H1 (cell line): ENCODE measurements at regions not wholly inside any gene's neighbourhood (a gene's known extent, or its start where the extent isn't known, plus 50 kb on each side); places are given as distances from the start of the nearest gene placed in this dataset.

ENCODE experiments used
- CTCF ChIA-PET: fragments of 300-600 bp; sonication (Branson Sonifier 250); formaldehyde crosslinking; loops from one replicate; lab custom pipeline; 2021; ENCODE audit not compliant: partially characterized antibody; lab: Charles Lee
- POLR2A ChIA-PET: fragments of 300-600 bp; sonication (Branson Sonifier 250); formaldehyde crosslinking; loops from one replicate; lab custom pipeline; 2021; ENCODE audit warnings: inconsistent platforms; ENCODE audit not compliant: partially characterized antibody; lab: Charles Lee
- DNase-seq, 2 experiments: peaks; one replicate each; pipeline versions ENCODE4 v3.0.0 to v3.0.0-alpha.2; 2010 to 2022; ENCODE audit warnings: low spot score in 2 of 2, low read depth in 1 of 2, mixed read lengths in 1 of 2
- FAIRE-seq: peaks from 2 replicates; lab custom pipeline; 2011; peaks lifted over from hg19 to GRCh38; lab: Jason Lieb, UNC
- H2AFZ ChIP-seq: 2 replicates; pipeline ENCODE4 v1.8.1; 2012; ENCODE audit warnings: low read length, inconsistent platforms
- H2AK5ac ChIP-seq: 2 replicates; pipeline ENCODE4 v1.6.1; 2013; ENCODE audit warnings: low read depth, low read length
- H2BK120ac ChIP-seq: replicated peaks from 2 replicates; pipeline ENCODE3; 2013; ENCODE audit warnings: low read depth, low read length, inconsistent platforms
- H2BK12ac ChIP-seq: 2 replicates; pipeline ENCODE4 v1.6.1; 2013; ENCODE audit warnings: low read depth, low read length
- H2BK15ac ChIP-seq: 2 replicates; pipeline ENCODE4 v1.6.1; 2013; ENCODE audit warnings: low read length
- H2BK20ac ChIP-seq: 2 replicates; pipeline ENCODE4 v1.6.1; 2013; ENCODE audit warnings: low read length
- H2BK5ac ChIP-seq: 2 replicates; pipeline ENCODE4 v1.6.1; 2013; ENCODE audit warnings: low read depth, low read length
- H3K14ac ChIP-seq: 2 replicates; pipeline ENCODE4 v1.6.1; 2013; ENCODE audit warnings: inconsistent platforms; ENCODE audit not compliant: insufficient read length
- H3K18ac ChIP-seq: 2 replicates; pipeline ENCODE4 v1.6.1; 2013; ENCODE audit warnings: low read length; ENCODE audit errors: extremely low read depth
- H3K23ac ChIP-seq: 2 replicates; pipeline ENCODE4 v1.6.1; 2013; ENCODE audit warnings: inconsistent platforms; ENCODE audit not compliant: insufficient read length
- H3K23me2 ChIP-seq: 2 replicates; pipeline ENCODE4 v1.6.1; 2013; ENCODE audit warnings: low read depth, low read length
- H3K27ac ChIP-seq: 2 replicates; pipeline ENCODE4 v1.6.1; 2011; ENCODE audit warnings: low read depth, low read length, inconsistent platforms
- H3K27me3 ChIP-seq, 4 experiments: replicated peaks in 1 of 4; 1 replicate in 1 of 4; 2 replicates in 3 of 4; pipeline versions ENCODE4 v1.6.1 to v1.8.1; 2011 to 2013; ENCODE audit warnings: low read length in 3 of 4, mild to moderate bottlenecking in 3 of 4, inconsistent platforms in 2 of 4, mixed read lengths in 2 of 4, moderate library complexity in 1 of 4; ENCODE audit not compliant: control insufficient read depth in 3 of 4, insufficient read depth in 3 of 4; ENCODE audit errors: extremely low read depth in 1 of 4
- H3K36me3 ChIP-seq, 4 experiments: 2 replicates each; pipeline versions ENCODE4 v1.6.1 to v1.8.1; 2011 to 2013; ENCODE audit warnings: mild to moderate bottlenecking in 4 of 4, low read length in 3 of 4, moderate library complexity in 2 of 4, control low read depth in 1 of 4, inconsistent platforms in 1 of 4; ENCODE audit not compliant: insufficient read depth in 4 of 4, control insufficient read depth in 2 of 4
- H3K4ac ChIP-seq: replicated peaks from 2 replicates; pipeline ENCODE3; 2013; ENCODE audit warnings: low read length, low read depth, mixed read lengths, inconsistent platforms; ENCODE audit not compliant: insufficient read length
- H3K4me1 ChIP-seq, 4 experiments: replicated peaks in 1 of 4; 1 replicate in 1 of 4; 2 replicates in 3 of 4; pipeline versions ENCODE4 v1.6.1 to v1.8.1; 2011 to 2013; ENCODE audit warnings: low read length in 3 of 4, inconsistent platforms in 2 of 4, mixed read lengths in 1 of 4; ENCODE audit not compliant: insufficient read depth in 4 of 4, control insufficient read depth in 3 of 4
- H3K4me2 ChIP-seq, 2 experiments: 2 replicates each; pipeline versions ENCODE4 v1.6.1 to v1.8.1; 2011 to 2013; ENCODE audit warnings: low read depth in 2 of 2, low read length in 2 of 2, control low read depth in 1 of 2, inconsistent platforms in 1 of 2, mild to moderate bottlenecking in 1 of 2; ENCODE audit not compliant: insufficient read depth in 1 of 2
- H3K4me3 ChIP-seq, 4 experiments: fragments of 200-600, 300-600 bp in 1 of 4; sonication (generic), shearing (Covaris generic), sonication (Bioruptor Twin) in 1 of 4; 2 replicates each; pipeline versions ENCODE4 v1.5.1 to v1.8.1; 2011 to 2016; ENCODE audit warnings: low read length in 4 of 4, low read depth in 3 of 4, control low read depth in 2 of 4, inconsistent platforms in 2 of 4, mild to moderate bottlenecking in 2 of 4, mixed read lengths in 1 of 4, moderate library complexity in 1 of 4; ENCODE audit not compliant: insufficient read depth in 2 of 4; ENCODE audit errors: extremely low read depth in 1 of 4
- H3K56ac ChIP-seq: replicated peaks from 2 replicates; pipeline ENCODE3; 2013; ENCODE audit warnings: low read depth, mild to moderate bottlenecking, mixed read lengths, low read length, inconsistent platforms; ENCODE audit not compliant: insufficient read length
- H3K79me1 ChIP-seq: 2 replicates; pipeline ENCODE4 v1.6.1; 2013; ENCODE audit warnings: low read depth, low read length, control low read depth
- H3K79me2 ChIP-seq, 2 experiments: 2 replicates each; pipeline versions ENCODE4 v1.6.1 to v1.8.1; 2012 to 2013; ENCODE audit warnings: low read length in 2 of 2, mild to moderate bottlenecking in 2 of 2, inconsistent platforms in 1 of 2; ENCODE audit not compliant: insufficient read depth in 2 of 2, control insufficient read depth in 1 of 2
- H3K9ac ChIP-seq, 4 experiments: replicated peaks in 1 of 4; 1 replicate in 1 of 4; 2 replicates in 3 of 4; pipeline versions ENCODE4 v1.6.1 to v1.8.1; 2011 to 2013; ENCODE audit warnings: low read depth in 3 of 4, low read length in 3 of 4, control low read depth in 2 of 4, mild to moderate bottlenecking in 2 of 4, moderate library complexity in 2 of 4, inconsistent platforms in 1 of 4; ENCODE audit errors: extremely low read depth in 1 of 4
- H3K9me3 ChIP-seq, 2 experiments: 2 replicates each; pipeline versions ENCODE4 v1.6.1 to v1.8.1; 2012 to 2013; ENCODE audit warnings: mild to moderate bottlenecking in 2 of 2, moderate library complexity in 2 of 2, control low read depth in 1 of 2, inconsistent platforms in 1 of 2, low read depth in 1 of 2, low read length in 1 of 2, mixed read lengths in 1 of 2; ENCODE audit not compliant: insufficient read depth in 2 of 2
- H4K20me1 ChIP-seq, 2 experiments: replicated peaks in 1 of 2; 2 replicates each; pipeline versions ENCODE3 to v1.8.1; 2011 to 2013; ENCODE audit warnings: inconsistent platforms in 2 of 2, low read length in 2 of 2, mild to moderate bottlenecking in 1 of 2; ENCODE audit not compliant: insufficient read depth in 2 of 2, control insufficient read depth in 1 of 2
- H4K5ac ChIP-seq: 2 replicates; pipeline ENCODE4 v1.6.1; 2013; ENCODE audit warnings: low read length, low read depth, mixed read lengths, inconsistent platforms; ENCODE audit not compliant: insufficient read length
- H4K8ac ChIP-seq: 2 replicates; pipeline ENCODE4 v1.8.0; 2013; ENCODE audit warnings: mild to moderate bottlenecking, moderate library complexity, low read length, inconsistent platforms; ENCODE audit not compliant: insufficient read depth; ENCODE audit errors: extremely low read depth
- H4K91ac ChIP-seq: replicated peaks from 2 replicates; pipeline ENCODE3; 2013; ENCODE audit warnings: low read length, mixed read lengths, inconsistent platforms; ENCODE audit not compliant: insufficient read length
- RAD21 ChIP-seq, 2 experiments: IDR thresholded peaks in 1 of 2; conservative IDR thresholded peaks in 1 of 2; 2 replicates each; pipeline ENCODE4 v1.6.1; 2011; ENCODE audit warnings: low read depth in 2 of 2, low read length in 2 of 2, improper control_type of control experiment in 1 of 2, inconsistent platforms in 1 of 2, mild to moderate bottlenecking in 1 of 2, moderate library complexity in 1 of 2
- YY1 ChIP-seq: IDR thresholded peaks from 2 replicates; pipeline ENCODE4 v1.6.1; 2011; ENCODE audit warnings: low read depth, mild to moderate bottlenecking, low read length
- WGBS, 2 experiments: shearing (Covaris generic) in 1 of 2; methylation state at CpG; one replicate each; pipeline versions ENCODE4 v1.1.6 to v1.1.7; 2013 to 2015; ENCODE audit warnings: low lambda C conversion rate in 2 of 2, mixed read lengths in 2 of 2, inconsistent platforms in 1 of 2, low coverage in 1 of 2, missing lambda C conversion rate in 1 of 2; ENCODE audit not compliant: insufficient replicate concordance in 2 of 2, insufficient coverage in 1 of 2, insufficient read length in 1 of 2; ENCODE audit errors: extremely low coverage in 1 of 2, missing lambda C conversion rate in 1 of 2; 5-methylcytosine and 5-hydroxymethylcytosine counted together
- TF ChIP-seq, protein P1 (sequence below), 3 experiments: IDR thresholded peaks; 1 replicate in 2 of 3; 2 replicates in 1 of 3; pipeline versions ENCODE4 v1.5.1 to v1.6.1; 2011; ENCODE audit warnings: low read length in 3 of 3, mild to moderate bottlenecking in 3 of 3, inconsistent platforms in 2 of 3, low read depth in 1 of 3, moderate library complexity in 1 of 3; ENCODE audit not compliant: insufficient read depth in 1 of 3; ENCODE audit errors: control extremely low read depth in 1 of 3

DNA sequence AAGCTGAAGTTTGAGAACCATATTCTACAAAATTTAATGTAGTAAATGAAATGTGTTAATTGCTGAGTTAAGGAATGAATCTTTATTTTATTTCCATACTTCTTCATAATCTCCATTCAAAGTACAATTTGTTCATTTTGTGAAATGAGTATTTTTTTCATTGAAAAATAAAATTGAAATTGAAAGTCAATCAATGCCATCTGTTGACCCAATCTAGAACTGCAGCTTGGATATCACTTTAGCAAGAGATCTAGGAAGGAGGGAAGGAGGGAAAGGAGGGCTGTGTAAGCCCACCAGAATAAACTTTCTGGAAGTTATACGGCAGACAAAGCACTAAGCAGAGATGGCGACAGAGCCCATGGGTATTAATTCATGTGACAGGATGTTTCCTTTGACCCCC lies 128.4 kb downstream of the ZMAT1 start:
- no peak for DNase-seq
- Histone ChIP-seq H3K4me2 (no peak overlapping the region), H3K4ac (no peak overlapping the region), H3K18ac (no peak overlapping the region), H3K79me1 (no peaks in the 10 kb centered on the region), H2AFZ (no peak overlapping the region), H2BK5ac (no peak overlapping the region), H2BK120ac (no peak overlapping the region), H3K56ac (no peak overlapping the region), H3K36me3 (no peaks in the 10 kb centered on the region), H3K9me3 (no peaks in the 10 kb centered on the region), H3K27ac (no peak overlapping the region), H3K23me2 (no peaks in the 10 kb centered on the region), H3K4me3 (no peak overlapping the region), H3K23ac (no peak overlapping the region), H3K79me2 (no peaks in the 10 kb centered on the region)
- WGBS, 2 experiments, result 29% methylated on average over 1 of the region's 2 CpGs; no CpG with 5 or more reads in 1 of the 2 experiments
- ChIA-PET CTCF (interaction anchor here (0.6 to 1.7 kb wide), 5 partner anchors 45 to 209 kb away, joined by 3 to 6 read pairs (median 3); no protein-coding TSS in a partner anchor), POLR2A (no interaction called here)
- no peak for TF ChIP-seq YY1
- peak; percentile 35 to 41 for TF ChIP-seq RAD21 (IDR thresholded peaks at IDR 0.05 in 1 of 2, conservative IDR thresholded peaks at IDR 0.05 in 1 of 2; ENCODE audit: low read depth in 2 of 2, low read length in 2 of 2)
- TF ChIP-seq, protein P1, sequence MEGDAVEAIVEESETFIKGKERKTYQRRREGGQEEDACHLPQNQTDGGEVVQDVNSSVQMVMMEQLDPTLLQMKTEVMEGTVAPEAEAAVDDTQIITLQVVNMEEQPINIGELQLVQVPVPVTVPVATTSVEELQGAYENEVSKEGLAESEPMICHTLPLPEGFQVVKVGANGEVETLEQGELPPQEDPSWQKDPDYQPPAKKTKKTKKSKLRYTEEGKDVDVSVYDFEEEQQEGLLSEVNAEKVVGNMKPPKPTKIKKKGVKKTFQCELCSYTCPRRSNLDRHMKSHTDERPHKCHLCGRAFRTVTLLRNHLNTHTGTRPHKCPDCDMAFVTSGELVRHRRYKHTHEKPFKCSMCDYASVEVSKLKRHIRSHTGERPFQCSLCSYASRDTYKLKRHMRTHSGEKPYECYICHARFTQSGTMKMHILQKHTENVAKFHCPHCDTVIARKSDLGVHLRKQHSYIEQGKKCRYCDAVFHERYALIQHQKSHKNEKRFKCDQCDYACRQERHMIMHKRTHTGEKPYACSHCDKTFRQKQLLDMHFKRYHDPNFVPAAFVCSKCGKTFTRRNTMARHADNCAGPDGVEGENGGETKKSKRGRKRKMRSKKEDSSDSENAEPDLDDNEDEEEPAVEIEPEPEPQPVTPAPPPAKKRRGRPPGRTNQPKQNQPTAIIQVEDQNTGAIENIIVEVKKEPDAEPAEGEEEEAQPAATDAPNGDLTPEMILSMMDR (IDR thresholded peaks at IDR 0.05; ENCODE audit: control extremely low read depth in 1 of 3, insufficient read depth in 1 of 3, low read depth in 1 of 3, low read length in 3 of 3), result peak in 1 of 3 experiments; percentile 12; a peak in 2 of 4 replicates
- TF ChIP-seq, all 59 proteins: peak for 2
- H4K5ac ChIP-seq, result no peak overlapping the region
- no peaks in the 10 kb centered on the region for H4K20me1 ChIP-seq
- H3K4me1 ChIP-seq, result no peaks in the 10 kb centered on the region
- no peak overlapping the region for H4K8ac ChIP-seq
- H2AK5ac ChIP-seq, result no peak overlapping the region
- FAIRE-seq, result peak; percentile 85
- no peak overlapping the region for H4K91ac ChIP-seq
- H2BK20ac ChIP-seq, result no peak overlapping the region
- H3K14ac ChIP-seq, result no peak overlapping the region
- H3K27me3 ChIP-seq, result no peaks in the 10 kb centered on the region
- no peak overlapping the region for H2BK15ac ChIP-seq
- H3K9ac ChIP-seq, result no peak overlapping the region
- no peak overlapping the region for H2BK12ac ChIP-seq
